ENCODE measurements at regions not wholly inside any gene's neighbourhood (a gene's known extent, or its start where the extent isn't known, plus 50 kb on each side); places are given as distances from the start of the nearest gene placed in this dataset.
"Not testable (repeated sequence)": the region's sequence is repeated elsewhere in the genome, so short reads cannot be mapped to it uniquely, and the experiment has no call there.

- no peak for DNase-seq (ENCODE audit: low spot score in 2 of 2)
- no peak for FAIRE-seq
Observed at GRCh38 chr2:146720170-146720569, 1124.7 kb upstream of the ACVR2A start.

GRCh38 chr2:146716591-146716990, 1128.2 kb upstream of the ACVR2A start:
- no peak for FAIRE-seq
- no peak for DNase-seq (ENCODE audit: low spot score in 2 of 2)

- FAIRE-seq (no peak), DNase-seq (ENCODE audit: low spot score in 2 of 2) (no peak)
Observed at GRCh38 chr2:146709004-146709403, 1135.8 kb upstream of the ACVR2A start.

GRCh38 chr2:146701183-146701582, 1143.6 kb upstream of the ACVR2A start:
- no peak for FAIRE-seq
- DNase-seq (ENCODE audit: low spot score in 2 of 2) = no peak

GRCh38 chr2:146697307-146697706, 1147.5 kb upstream of the ACVR2A start:
- DNase-seq (ENCODE audit: low spot score in 2 of 2) (no peak), FAIRE-seq (no peak)

GRCh38 chr2:146696787-146697186, 1148.0 kb upstream of the ACVR2A start:
- FAIRE-seq; DNase-seq (ENCODE audit: low spot score in 2 of 2): not testable (repeated sequence)

- no peak for DNase-seq (ENCODE audit: low spot score in 2 of 2)
Observed at GRCh38 chr2:146681991-146682390, 1162.8 kb upstream of the ACVR2A start.

GRCh38 chr2:146678516-146678915, 1166.3 kb upstream of the ACVR2A start:
- no peak for FAIRE-seq
- DNase-seq (ENCODE audit: low spot score in 2 of 2) = no peak

More at GRCh38 chr2:146681991-146682390, 1162.8 kb upstream of the ACVR2A start:
- FAIRE-seq = no peak

GRCh38 chr2:146677280-146677679, 1167.5 kb upstream of the ACVR2A start:
- DNase-seq (ENCODE audit: low spot score in 2 of 2) (no peak), FAIRE-seq (no peak)

- FAIRE-seq (no peak), DNase-seq (ENCODE audit: low spot score in 2 of 2) (no peak)
Observed at GRCh38 chr2:146669735-146670134, 1175.1 kb upstream of the ACVR2A start.

- DNase-seq (ENCODE audit: low spot score in 2 of 2) (no peak), FAIRE-seq (no peak)
Observed at GRCh38 chr2:146666340-146666739, 1178.5 kb upstream of the ACVR2A start.

GRCh38 chr2:146665800-146666199, 1179.0 kb upstream of the ACVR2A start:
- DNase-seq (ENCODE audit: low spot score in 2 of 2) = no peak
- FAIRE-seq = no peak

- DNase-seq (ENCODE audit: low spot score in 2 of 2) = peak in 1 of 2 donors; percentile 2
- peak; percentile 59 for FAIRE-seq
Observed at GRCh38 chr2:146661473-146662096, 1183.2 kb upstream of the ACVR2A start.

GRCh38 chr2:146659976-146660375, 1184.9 kb upstream of the ACVR2A start:
- no peak for FAIRE-seq

GRCh38 chr2:146652311-146652710, 1192.5 kb upstream of the ACVR2A start:
- FAIRE-seq = no peak
- no peak for DNase-seq (ENCODE audit: low spot score in 2 of 2)

More at GRCh38 chr2:146659976-146660375, 1184.9 kb upstream of the ACVR2A start:
- no peak for DNase-seq (ENCODE audit: low spot score in 2 of 2)

GRCh38 chr2:146651361-146651760, 1193.5 kb upstream of the ACVR2A start:
- DNase-seq (ENCODE audit: low spot score in 2 of 2) (no peak), FAIRE-seq (no peak)

- FAIRE-seq (no peak), DNase-seq (ENCODE audit: low spot score in 2 of 2) (no peak)
Observed at GRCh38 chr2:146642066-146642465, 1202.8 kb upstream of the ACVR2A start.

- DNase-seq (ENCODE audit: low spot score in 2 of 2) (no peak), FAIRE-seq (no peak)
Observed at GRCh38 chr2:146634230-146635097, 1210.4 kb upstream of the ACVR2A start.

- no peak for DNase-seq (ENCODE audit: low spot score in 2 of 2)
- FAIRE-seq = no peak
Observed at GRCh38 chr2:146633159-146633558, 1211.7 kb upstream of the ACVR2A start.

GRCh38 chr2:146632707-146633106, 1212.1 kb upstream of the ACVR2A start:
- no peak for FAIRE-seq
- DNase-seq (ENCODE audit: low spot score in 2 of 2) = no peak

GRCh38 chr2:146624430-146625160, 1220.2 kb upstream of the ACVR2A start:
- no peak for DNase-seq (ENCODE audit: low spot score in 2 of 2)
- FAIRE-seq = no peak
